ENCODE measurements at regions not wholly inside any gene's neighbourhood (a gene's known extent, or its start where the extent isn't known, plus 50 kb on each side); places are given as distances from the start of the nearest gene placed in this dataset.

DNA sequence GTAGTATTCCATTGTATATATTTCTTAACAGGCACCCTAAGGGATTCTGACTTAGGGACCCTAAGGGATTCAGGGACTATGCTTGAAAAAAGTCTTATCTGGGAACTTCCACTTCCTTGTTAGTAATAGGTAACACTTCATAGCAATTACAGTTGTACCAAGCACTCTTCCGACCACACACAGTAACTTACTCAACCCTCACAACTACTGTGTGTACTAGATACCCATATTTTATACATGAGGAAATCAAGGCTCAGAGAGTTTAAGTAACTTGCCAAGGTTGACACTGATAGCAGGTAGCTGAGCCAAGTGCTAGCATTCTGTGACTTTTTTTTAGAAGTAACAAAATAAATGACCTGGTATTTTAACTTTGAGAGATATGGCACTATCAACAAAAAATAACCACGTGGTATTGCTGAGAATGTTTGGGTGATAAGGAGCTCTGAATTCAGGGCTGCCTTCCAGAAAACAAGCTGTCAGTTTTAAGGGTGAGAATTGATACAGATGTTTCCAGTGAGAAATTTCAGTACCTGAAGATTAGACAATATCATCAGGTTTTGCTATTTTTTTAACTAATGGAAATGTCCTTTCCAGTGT, 210.3 kb upstream of the SUCLG2 start:
- POLR2A ChIA-PET, result no interaction called here
- Histone ChIP-seq H3K9me3 (no peaks in the 10 kb centered on the region), H3K27ac (ENCODE audit: low read depth in 2 of 2, low read length in 1 of 2) (no peak overlapping the region), H3K9ac (no peak overlapping the region), H3K4me3 (ENCODE audit: low read depth in 2 of 2, low read length in 1 of 2) (no peak overlapping the region), H4K20me1 (ENCODE audit: insufficient read depth) (no peaks in the 10 kb centered on the region), H3K4me1 (ENCODE audit: control insufficient read depth in 1 of 2, insufficient read depth in 2 of 2, low read depth in 1 of 2, low read length in 1 of 2) (no peaks in the 10 kb centered on the region), H3K27me3 (ENCODE audit: insufficient read depth) (no peaks in the 10 kb centered on the region), H3K4me2 (no peak overlapping the region), H2AFZ (ENCODE audit: low read depth) (no peak overlapping the region), H3K36me3 (replicated peaks in 1 of 2; ENCODE audit: control insufficient read depth in 1 of 2, insufficient read depth in 2 of 2, low read length in 1 of 2) (no peaks in the 10 kb centered on the region), H3F3A (replicated peaks; ENCODE audit: insufficient read depth) (no peaks in the 10 kb centered on the region), H3K9me2 (no peaks in the 10 kb centered on the region), H3K79me2 (ENCODE audit: insufficient read depth) (no peaks in the 10 kb centered on the region)
- TF ChIP-seq, protein P1, sequence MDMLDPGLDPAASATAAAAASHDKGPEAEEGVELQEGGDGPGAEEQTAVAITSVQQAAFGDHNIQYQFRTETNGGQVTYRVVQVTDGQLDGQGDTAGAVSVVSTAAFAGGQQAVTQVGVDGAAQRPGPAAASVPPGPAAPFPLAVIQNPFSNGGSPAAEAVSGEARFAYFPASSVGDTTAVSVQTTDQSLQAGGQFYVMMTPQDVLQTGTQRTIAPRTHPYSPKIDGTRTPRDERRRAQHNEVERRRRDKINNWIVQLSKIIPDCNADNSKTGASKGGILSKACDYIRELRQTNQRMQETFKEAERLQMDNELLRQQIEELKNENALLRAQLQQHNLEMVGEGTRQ (IDR thresholded peaks at IDR 0.05; ENCODE audit: borderline replicate concordance, low read depth, low read length), result no peak
- TF ChIP-seq, protein P2, sequence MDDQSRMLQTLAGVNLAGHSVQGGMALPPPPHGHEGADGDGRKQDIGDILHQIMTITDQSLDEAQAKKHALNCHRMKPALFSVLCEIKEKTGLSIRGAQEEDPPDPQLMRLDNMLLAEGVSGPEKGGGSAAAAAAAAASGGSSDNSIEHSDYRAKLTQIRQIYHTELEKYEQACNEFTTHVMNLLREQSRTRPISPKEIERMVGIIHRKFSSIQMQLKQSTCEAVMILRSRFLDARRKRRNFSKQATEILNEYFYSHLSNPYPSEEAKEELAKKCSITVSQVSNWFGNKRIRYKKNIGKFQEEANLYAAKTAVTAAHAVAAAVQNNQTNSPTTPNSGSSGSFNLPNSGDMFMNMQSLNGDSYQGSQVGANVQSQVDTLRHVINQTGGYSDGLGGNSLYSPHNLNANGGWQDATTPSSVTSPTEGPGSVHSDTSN (IDR thresholded peaks at IDR 0.05), result no peak
- TF ChIP-seq FOXM1 (IDR thresholded peaks at IDR 0.05; ENCODE audit: low read depth), result no peak
- TF ChIP-seq TCF12 (IDR thresholded peaks at IDR 0.05), result no peak
- no peak for TF ChIP-seq TAF1 (IDR thresholded peaks at IDR 0.05; ENCODE audit: borderline replicate concordance, low read depth, low read length)
- TF ChIP-seq NFIC (IDR thresholded peaks at IDR 0.05; ENCODE audit: borderline replicate concordance), result no peak
- no peak for TF ChIP-seq GATA2 (CRISPR knock-in tag; IDR thresholded peaks at IDR 0.05)
- TF ChIP-seq, protein P3, sequence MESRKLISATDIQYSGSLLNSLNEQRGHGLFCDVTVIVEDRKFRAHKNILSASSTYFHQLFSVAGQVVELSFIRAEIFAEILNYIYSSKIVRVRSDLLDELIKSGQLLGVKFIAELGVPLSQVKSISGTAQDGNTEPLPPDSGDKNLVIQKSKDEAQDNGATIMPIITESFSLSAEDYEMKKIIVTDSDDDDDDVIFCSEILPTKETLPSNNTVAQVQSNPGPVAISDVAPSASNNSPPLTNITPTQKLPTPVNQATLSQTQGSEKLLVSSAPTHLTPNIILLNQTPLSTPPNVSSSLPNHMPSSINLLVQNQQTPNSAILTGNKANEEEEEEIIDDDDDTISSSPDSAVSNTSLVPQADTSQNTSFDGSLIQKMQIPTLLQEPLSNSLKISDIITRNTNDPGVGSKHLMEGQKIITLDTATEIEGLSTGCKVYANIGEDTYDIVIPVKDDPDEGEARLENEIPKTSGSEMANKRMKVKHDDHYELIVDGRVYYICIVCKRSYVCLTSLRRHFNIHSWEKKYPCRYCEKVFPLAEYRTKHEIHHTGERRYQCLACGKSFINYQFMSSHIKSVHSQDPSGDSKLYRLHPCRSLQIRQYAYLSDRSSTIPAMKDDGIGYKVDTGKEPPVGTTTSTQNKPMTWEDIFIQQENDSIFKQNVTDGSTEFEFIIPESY (IDR thresholded peaks at IDR 0.05; ENCODE audit: borderline replicate concordance, low read depth), result no peak
- no peak for TF ChIP-seq RAD21 (IDR thresholded peaks at IDR 0.05; ENCODE audit: low read length)
- TF ChIP-seq RXRA (IDR thresholded peaks at IDR 0.05; ENCODE audit: borderline replicate concordance, low read depth), result no peak
- TF ChIP-seq, protein P4, sequence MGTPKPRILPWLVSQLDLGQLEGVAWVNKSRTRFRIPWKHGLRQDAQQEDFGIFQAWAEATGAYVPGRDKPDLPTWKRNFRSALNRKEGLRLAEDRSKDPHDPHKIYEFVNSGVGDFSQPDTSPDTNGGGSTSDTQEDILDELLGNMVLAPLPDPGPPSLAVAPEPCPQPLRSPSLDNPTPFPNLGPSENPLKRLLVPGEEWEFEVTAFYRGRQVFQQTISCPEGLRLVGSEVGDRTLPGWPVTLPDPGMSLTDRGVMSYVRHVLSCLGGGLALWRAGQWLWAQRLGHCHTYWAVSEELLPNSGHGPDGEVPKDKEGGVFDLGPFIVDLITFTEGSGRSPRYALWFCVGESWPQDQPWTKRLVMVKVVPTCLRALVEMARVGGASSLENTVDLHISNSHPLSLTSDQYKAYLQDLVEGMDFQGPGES (IDR thresholded peaks at IDR 0.05; ENCODE audit: low read depth, low read length), result no peak
- TF ChIP-seq MEF2A (IDR thresholded peaks at IDR 0.05; ENCODE audit: borderline replicate concordance, low read depth), result no peak
- TF ChIP-seq GABPA (IDR thresholded peaks at IDR 0.05; ENCODE audit: low read depth), result no peak
- TF ChIP-seq POLR2AphosphoS5 (IDR thresholded peaks at IDR 0.05; ENCODE audit: low read depth, low read length), result no peak
- no peak for TF ChIP-seq JUND (IDR thresholded peaks at IDR 0.05)
- DNase-seq, result no peak
- CTCF ChIA-PET, result interaction anchor here (1.0 to 1.8 kb wide), 2 partner anchors 19 to 483 kb away, joined by 3 to 8 read pairs; no protein-coding TSS in a partner anchor
- WGBS (ENCODE audit: low lambda C conversion rate), result 7% methylated on average over 2 of the region's 2 CpGs
